Fibroblast of lung (primary cell): ENCODE measurements at regions not wholly inside any gene's neighbourhood (a gene's known extent, or its start where the extent isn't known, plus 50 kb on each side); places are given as distances from the start of the nearest gene placed in this dataset.

Experiments
- DNase-seq, 2 donors: peaks; one replicate each; pipeline versions ENCODE4 v3.0.0 to v3.0.0-alpha.2; 2010; ENCODE audit warnings: low read depth in 2 of 2
- H2AFZ ChIP-seq: 2 replicates; pipeline ENCODE4 v1.5.1; 2012; ENCODE audit warnings: low read length, control low read depth, inconsistent platforms
- H3K27ac ChIP-seq: 2 replicates; pipeline ENCODE4 v1.5.1; 2011; ENCODE audit warnings: low read length, control low read depth; ENCODE audit not compliant: insufficient read depth
- H3K27me3 ChIP-seq: 2 replicates; pipeline ENCODE4 v1.5.1; 2011; ENCODE audit warnings: mild to moderate bottlenecking, low read length; ENCODE audit not compliant: control insufficient read depth, insufficient read depth
- H3K36me3 ChIP-seq: 2 replicates; pipeline ENCODE4 v1.5.1; 2011; ENCODE audit warnings: low read length; ENCODE audit not compliant: control insufficient read depth, insufficient read depth
- H3K4me1 ChIP-seq: 2 replicates; pipeline ENCODE4 v1.5.1; 2011; ENCODE audit warnings: low read length; ENCODE audit not compliant: control insufficient read depth, insufficient read depth; ENCODE audit errors: extremely low read depth
- H3K4me2 ChIP-seq: 2 replicates; pipeline ENCODE4 v1.5.1; 2011; ENCODE audit warnings: low read length, control low read depth; ENCODE audit not compliant: insufficient read depth; ENCODE audit errors: extremely low read depth
- H3K4me3 ChIP-seq, 4 experiments: fragments of 200-600 bp in 1 of 4; sonication (generic) in 1 of 4; replicated peaks in 1 of 4; 2 replicates each; pipeline ENCODE4 v1.5.1; 2011 to 2016; ENCODE audit warnings: low read length in 4 of 4, low read depth in 3 of 4, mild to moderate bottlenecking in 3 of 4, control low read depth in 2 of 4, inconsistent platforms in 1 of 4, mixed read lengths in 1 of 4; ENCODE audit not compliant: insufficient read depth in 1 of 4; ENCODE audit errors: control extremely low read depth in 1 of 4
- H3K79me2 ChIP-seq: 2 replicates; pipeline ENCODE4 v1.5.1; 2012; ENCODE audit warnings: mild to moderate bottlenecking, low read length, inconsistent platforms; ENCODE audit not compliant: control insufficient read depth, insufficient read depth
- H3K9ac ChIP-seq: 2 replicates; pipeline ENCODE4 v1.5.1; 2011; ENCODE audit warnings: mild to moderate bottlenecking, low read length, control low read depth; ENCODE audit not compliant: insufficient read depth
- H3K9me3 ChIP-seq: 2 replicates; pipeline ENCODE4 v1.5.1; 2012; ENCODE audit warnings: low read depth, low read length; ENCODE audit not compliant: control insufficient read depth, insufficient read depth
- H4K20me1 ChIP-seq: 2 replicates; pipeline ENCODE4 v1.5.1; 2011; ENCODE audit warnings: low read length; ENCODE audit not compliant: control insufficient read depth, insufficient read depth; ENCODE audit errors: extremely low read depth
- CTCF ChIP-seq, 2 donors: IDR thresholded peaks in 1 of 2; conservative IDR thresholded peaks in 1 of 2; 1 replicate in 1 of 2; 2 replicates in 1 of 2; pipeline ENCODE4 v1.5.1; 2011 to 2012; ENCODE audit warnings: low read length in 2 of 2, control low read depth in 1 of 2, inconsistent platforms in 1 of 2, low read depth in 1 of 2, mild to moderate bottlenecking in 1 of 2
- EZH2 ChIP-seq: IDR thresholded peaks from 2 replicates; pipeline ENCODE4 v1.5.1; 2012; ENCODE audit warnings: low read length, control low read depth, mild to moderate bottlenecking; ENCODE audit errors: missing control alignments

- no peak overlapping the region for H3K27ac ChIP-seq
- H3K4me1 ChIP-seq = no peaks in the 10 kb centered on the region
- no peaks in the 10 kb centered on the region for H3K27me3 ChIP-seq
- no peak for DNase-seq
- H4K20me1 ChIP-seq = no peaks in the 10 kb centered on the region
- H3K36me3 ChIP-seq = no peaks in the 10 kb centered on the region
- H3K4me2 ChIP-seq = no peak overlapping the region
- no peak overlapping the region for H3K4me3 ChIP-seq
- TF ChIP-seq EZH2 (no peak), CTCF (conservative IDR thresholded peaks at IDR 0.05 in 1 of 2, IDR thresholded peaks at IDR 0.05 in 1 of 2; ENCODE audit: low read depth in 1 of 2, low read length in 2 of 2) (no peak)
- no peaks in the 10 kb centered on the region for H3K9me3 ChIP-seq
- no peak overlapping the region for H3K9ac ChIP-seq
- no peaks in the 10 kb centered on the region for H3K79me2 ChIP-seq
- no peak overlapping the region for H2AFZ ChIP-seq
Measured at GRCh38 chr2:88852753-88853402, 161.4 kb downstream of the RPIA start.

GRCh38 chr2:88853403-88853790 lies 161.9 kb downstream of the RPIA start:
- H3K4me1 ChIP-seq = no peaks in the 10 kb centered on the region
- H3K79me2 ChIP-seq = no peaks in the 10 kb centered on the region
- no peak for TF ChIP-seq CTCF (conservative IDR thresholded peaks at IDR 0.05 in 1 of 2, IDR thresholded peaks at IDR 0.05 in 1 of 2; ENCODE audit: low read depth in 1 of 2, low read length in 2 of 2)
- TF ChIP-seq EZH2 = no peak
- H3K4me2 ChIP-seq = no peak overlapping the region
- H3K9ac ChIP-seq = no peak overlapping the region
- no peak for DNase-seq
- H2AFZ ChIP-seq = no peak overlapping the region
- H3K27me3 ChIP-seq = no peaks in the 10 kb centered on the region
- H3K36me3 ChIP-seq = no peaks in the 10 kb centered on the region
- no peaks in the 10 kb centered on the region for H4K20me1 ChIP-seq
- H3K27ac ChIP-seq = no peak overlapping the region
- H3K4me3 ChIP-seq = no peak overlapping the region
- H3K9me3 ChIP-seq = no peaks in the 10 kb centered on the region

- Histone ChIP-seq H3K27ac (no peak overlapping the region), H4K20me1 (no peaks in the 10 kb centered on the region), H3K4me2 (no peak overlapping the region), H3K4me1 (no peaks in the 10 kb centered on the region), H3K79me2 (no peaks in the 10 kb centered on the region), H3K36me3 (no peaks in the 10 kb centered on the region), H2AFZ (no peak overlapping the region), H3K9me3 (no peaks in the 10 kb centered on the region), H3K9ac (no peak overlapping the region), H3K4me3 (no peak overlapping the region), H3K27me3 (no peaks in the 10 kb centered on the region)
- DNase-seq = no peak
- TF ChIP-seq EZH2 (no peak), CTCF (conservative IDR thresholded peaks at IDR 0.05 in 1 of 2, IDR thresholded peaks at IDR 0.05 in 1 of 2; ENCODE audit: low read depth in 1 of 2, low read length in 2 of 2) (no peak)
Measured at GRCh38 chr2:88854528-88854927, 163.1 kb downstream of the RPIA start.
